ENCODE measurements at regions not wholly inside any gene's neighbourhood (a gene's known extent, or its start where the extent isn't known, plus 50 kb on each side); places are given as distances from the start of the nearest gene placed in this dataset.

DNA sequence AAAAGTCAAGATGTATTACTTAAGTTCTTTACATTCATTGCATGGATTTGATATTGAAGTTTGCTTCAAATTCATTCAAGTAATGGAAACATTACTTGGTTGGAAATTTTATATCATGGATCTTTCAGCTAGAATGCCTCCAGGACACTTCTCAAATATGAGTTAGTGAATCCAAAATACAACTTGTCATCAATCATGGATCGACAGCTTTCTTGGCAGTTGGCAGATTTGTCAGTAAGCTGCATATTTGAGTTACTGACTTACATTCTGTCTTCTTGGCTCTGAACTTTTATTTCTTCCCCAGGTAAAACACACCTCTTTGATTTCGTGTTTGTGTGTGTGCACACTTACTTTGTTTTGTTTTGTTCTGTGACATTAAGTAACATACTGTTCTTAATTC lies 1171.1 kb downstream of the TAF11L14 start:
- H3K27me3 Mint-ChIP-seq (ENCODE audit: low read depth), result no peaks in the 10 kb centered on the region
- H3K27ac Mint-ChIP-seq, result no peak overlapping the region
- ATAC-seq (replicated peaks in 1 of 2) (no peak), DNase-seq (no peak)
- no peaks in the 10 kb centered on the region for H3K9me3 Mint-ChIP-seq
- H3K4me1 Mint-ChIP-seq (ENCODE audit: low read depth), result no peaks in the 10 kb centered on the region
- no peak overlapping the region for H3K4me3 Mint-ChIP-seq
- no peaks in the 10 kb centered on the region for H3K36me3 Mint-ChIP-seq (ENCODE audit: insufficient read depth in 2 of 2)

DNA sequence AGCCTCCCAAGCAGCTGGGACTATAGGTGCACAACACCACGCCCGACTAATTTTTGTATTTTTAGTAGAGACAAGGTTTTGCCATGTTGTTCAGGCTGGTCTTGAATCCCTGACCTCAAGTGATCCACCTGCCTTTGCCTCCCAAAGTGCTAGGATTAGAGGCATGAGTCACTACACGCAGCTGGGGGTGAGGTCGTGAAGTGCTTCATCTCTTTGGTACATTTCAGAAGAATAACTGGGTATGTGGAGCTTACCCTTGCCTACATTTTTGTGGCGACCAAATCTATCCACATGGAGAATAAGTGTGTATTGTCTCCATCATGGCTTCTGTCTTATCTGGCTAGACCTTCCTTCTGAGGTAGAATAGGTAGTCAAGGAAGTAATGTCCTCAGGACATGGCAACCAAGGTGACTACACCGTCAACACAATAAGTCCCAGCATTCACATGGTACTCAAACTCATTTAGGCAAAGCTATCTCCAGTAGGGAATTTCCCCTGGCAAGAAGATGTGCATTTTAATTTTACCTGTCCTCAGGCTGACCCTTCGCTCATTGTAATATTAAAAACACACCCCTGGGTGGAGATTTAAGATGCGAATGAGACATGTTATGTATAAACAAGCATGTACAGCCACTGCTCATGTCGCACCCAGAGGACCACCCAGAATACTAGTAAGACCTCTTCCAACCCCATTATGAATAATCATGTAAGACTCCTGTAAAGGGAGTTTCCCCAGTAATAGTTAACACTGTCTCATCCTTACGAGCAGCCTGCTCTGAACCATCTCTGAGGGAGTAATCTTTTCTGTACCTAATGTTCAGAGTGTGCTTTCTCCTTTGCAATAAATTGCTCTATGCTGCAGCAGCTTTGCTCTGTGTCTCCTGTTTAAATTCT lies 1173.2 kb downstream of the TAF11L14 start:
- no peaks in the 10 kb centered on the region for H3K4me1 Mint-ChIP-seq (ENCODE audit: low read depth)

DNA sequence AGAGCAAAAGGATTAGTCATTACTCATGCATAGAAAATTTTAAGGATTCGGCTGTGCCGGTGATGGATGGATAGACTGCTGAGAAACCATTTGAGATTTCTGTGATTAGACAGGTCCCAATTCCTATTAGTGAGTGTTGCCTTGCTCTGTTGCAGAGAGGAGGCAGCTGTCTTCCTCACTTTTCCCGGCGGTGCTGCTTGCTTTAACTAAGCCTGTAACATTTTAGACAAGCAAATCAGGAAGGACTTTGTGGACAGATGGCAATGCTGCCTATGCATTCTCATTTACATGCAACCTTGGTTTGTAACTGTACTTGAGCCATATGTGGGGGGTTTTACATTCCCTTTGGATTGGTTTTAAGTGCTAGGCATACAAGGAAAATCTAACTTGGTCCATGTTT lies 1176.3 kb downstream of the CDH18 start:
- H3K4me3 Mint-ChIP-seq, result no peak overlapping the region
- DNase-seq, result no peak

More for the DNA sequence above, 1173.2 kb downstream of the TAF11L14 start:
- DNase-seq (no peak), ATAC-seq (replicated peaks in 1 of 2) (no peak)
- Mint-ChIP-seq H3K4me3 (no peak overlapping the region), H3K36me3 (ENCODE audit: insufficient read depth in 2 of 2) (no peaks in the 10 kb centered on the region), H3K9me3 (no peaks in the 10 kb centered on the region), H3K27me3 (ENCODE audit: low read depth) (no peaks in the 10 kb centered on the region), H3K27ac (no peak overlapping the region)

DNA sequence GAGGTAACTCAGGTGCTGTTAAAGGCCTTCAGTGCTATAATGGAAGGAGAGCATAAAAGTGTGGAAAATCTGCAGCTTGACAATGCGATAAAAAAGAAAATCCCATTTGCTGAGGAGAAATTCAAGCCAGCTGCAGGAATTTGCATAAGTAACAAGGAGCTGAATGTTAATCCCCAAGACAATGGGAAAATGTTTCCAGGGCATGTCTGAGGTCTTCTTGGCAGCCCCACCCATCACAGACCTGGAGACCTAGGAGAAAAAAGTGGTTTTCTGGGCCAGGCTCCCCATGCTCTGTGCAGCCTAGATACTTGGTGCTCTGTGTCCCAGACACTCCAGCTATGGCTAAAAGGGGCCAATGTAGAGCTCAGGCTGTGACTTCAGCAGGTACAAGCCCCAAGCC lies 1159.6 kb downstream of the CDH18 start:
- H3K4me3 Mint-ChIP-seq, result no peak overlapping the region
- no peaks in the 10 kb centered on the region for H3K4me1 Mint-ChIP-seq (ENCODE audit: low read depth)
- DNase-seq (no peak), ATAC-seq (replicated peaks in 1 of 2) (no peak)
- H3K36me3 Mint-ChIP-seq (ENCODE audit: insufficient read depth in 2 of 2), result no peaks in the 10 kb centered on the region
- H3K27ac Mint-ChIP-seq, result no peak overlapping the region
- H3K9me3 Mint-ChIP-seq, result no peaks in the 10 kb centered on the region
- H3K27me3 Mint-ChIP-seq (ENCODE audit: low read depth), result no peaks in the 10 kb centered on the region

More for the DNA sequence above, 1176.3 kb downstream of the CDH18 start:
- Mint-ChIP-seq H3K4me1 (ENCODE audit: low read depth) (no peaks in the 10 kb centered on the region), H3K36me3 (ENCODE audit: insufficient read depth in 2 of 2) (no peaks in the 10 kb centered on the region), H3K27ac (no peak overlapping the region), H3K27me3 (ENCODE audit: low read depth) (peaks cover 5% of the 10 kb centered on the region), H3K9me3 (peaks cover 0 to 4% of the 10 kb centered on the region in 2 donors)
- no peak for ATAC-seq (replicated peaks in 1 of 2)

DNA sequence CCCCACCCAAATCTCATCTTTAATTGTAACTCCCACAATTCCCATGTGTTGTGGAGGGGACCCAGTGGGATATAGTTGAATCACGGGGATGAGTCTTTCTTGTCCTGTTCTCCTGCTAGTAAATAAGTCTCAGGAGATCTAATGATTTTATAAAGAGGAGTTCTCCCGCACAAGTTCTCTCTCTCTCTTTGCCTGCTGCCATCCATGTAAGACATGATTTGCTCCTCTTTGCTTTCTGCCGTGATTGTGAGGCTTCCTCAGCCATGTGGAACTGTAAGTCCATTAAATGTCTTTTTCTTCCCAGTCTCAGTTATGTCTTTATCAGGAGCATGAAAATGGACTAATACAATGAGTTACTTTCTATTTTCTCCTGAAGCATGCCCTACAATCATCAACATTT lies 1158.5 kb downstream of the CDH18 start:
- ATAC-seq (replicated peaks in 1 of 2) (no peak), DNase-seq (no peak)
- H3K36me3 Mint-ChIP-seq (ENCODE audit: insufficient read depth in 2 of 2), result no peaks in the 10 kb centered on the region
- H3K4me1 Mint-ChIP-seq (ENCODE audit: low read depth), result no peaks in the 10 kb centered on the region
- H3K4me3 Mint-ChIP-seq, result no peak overlapping the region
- H3K9me3 Mint-ChIP-seq, result no peaks in the 10 kb centered on the region
- H3K27me3 Mint-ChIP-seq (ENCODE audit: low read depth), result no peaks in the 10 kb centered on the region
- H3K27ac Mint-ChIP-seq, result no peak overlapping the region

DNA sequence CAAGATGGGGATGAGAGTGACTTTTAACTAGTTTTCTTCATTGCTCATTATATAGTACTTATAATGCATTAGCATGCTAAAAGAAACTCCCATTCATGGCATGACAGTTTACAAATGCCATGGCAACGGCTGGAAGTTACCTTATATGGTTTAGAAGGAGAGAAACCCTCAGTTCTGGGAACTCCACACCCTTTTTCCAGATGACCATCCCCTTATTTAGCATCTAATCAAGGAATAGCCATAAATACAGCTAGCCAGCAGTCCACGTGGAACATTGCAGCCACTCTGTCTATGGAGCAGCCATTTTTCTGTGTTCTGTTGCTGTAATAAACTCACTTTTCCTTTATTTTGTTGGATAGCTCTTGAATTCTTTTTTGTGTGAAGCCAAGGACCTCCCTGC lies 1137.8 kb downstream of the CDH18 start:
- H3K27ac Mint-ChIP-seq, result no peak overlapping the region
- no peak overlapping the region for H3K4me3 Mint-ChIP-seq
- ATAC-seq (replicated peaks in 1 of 2) (no peak), DNase-seq (no peak)
- H3K36me3 Mint-ChIP-seq (ENCODE audit: insufficient read depth in 2 of 2), result no peaks in the 10 kb centered on the region
- H3K27me3 Mint-ChIP-seq (ENCODE audit: low read depth), result no peaks in the 10 kb centered on the region
- peaks cover 0 to 4% of the 10 kb centered on the region in 2 donors for H3K9me3 Mint-ChIP-seq
- H3K4me1 Mint-ChIP-seq (ENCODE audit: low read depth), result no peaks in the 10 kb centered on the region

DNA sequence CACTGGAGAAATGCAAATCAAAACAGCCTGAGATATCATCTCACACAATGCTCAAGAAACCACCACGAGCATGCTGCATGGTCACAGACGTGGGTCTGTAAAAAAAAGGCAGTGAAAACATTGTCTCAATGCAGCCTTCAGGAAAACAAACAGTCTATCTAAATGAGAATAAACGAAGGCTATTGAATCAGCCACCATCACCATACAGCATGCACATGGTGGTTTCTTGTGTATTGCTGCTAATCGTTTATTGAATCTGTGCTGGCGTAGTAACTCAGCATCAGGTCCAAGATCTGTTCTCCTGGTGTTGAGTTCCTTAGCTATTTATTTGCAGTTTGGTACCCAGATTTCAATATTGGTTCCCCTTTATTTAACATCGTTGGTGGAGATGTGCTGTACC lies 1115.0 kb downstream of the CDH18 start:
- no peaks in the 10 kb centered on the region for H3K36me3 Mint-ChIP-seq (ENCODE audit: insufficient read depth in 2 of 2)
- no peak overlapping the region for H3K4me3 Mint-ChIP-seq
- H3K9me3 Mint-ChIP-seq, result peaks cover 0 to 5% of the 10 kb centered on the region in 2 donors
- H3K27me3 Mint-ChIP-seq (ENCODE audit: low read depth), result no peaks in the 10 kb centered on the region
- DNase-seq, result no peak
- no peaks in the 10 kb centered on the region for H3K4me1 Mint-ChIP-seq (ENCODE audit: low read depth)
- no peak overlapping the region for H3K27ac Mint-ChIP-seq
- no peak for ATAC-seq (replicated peaks in 1 of 2)

DNA sequence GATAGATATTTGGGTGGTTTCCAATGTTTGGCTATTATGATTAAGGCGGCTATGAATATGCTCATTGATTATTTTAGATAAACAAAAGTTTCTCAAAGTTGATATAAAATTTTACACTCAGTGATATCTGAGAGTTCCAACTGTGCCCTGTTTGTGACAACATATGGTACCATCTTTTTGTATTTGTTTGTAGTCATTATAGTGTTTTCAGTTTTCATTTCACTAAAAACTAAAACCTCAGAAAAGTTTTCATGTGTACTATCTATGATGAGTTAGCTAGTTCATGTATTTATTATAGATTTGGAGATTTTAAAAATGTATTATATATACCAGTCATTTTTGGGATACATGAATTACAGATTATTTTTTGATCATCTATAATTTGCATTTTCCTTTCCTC lies 1111.4 kb downstream of the CDH18 start:
- no peaks in the 10 kb centered on the region for H3K36me3 Mint-ChIP-seq (ENCODE audit: insufficient read depth in 2 of 2)
- H3K4me3 Mint-ChIP-seq, result no peak overlapping the region
- ATAC-seq (replicated peaks in 1 of 2), result no peak
- H3K27ac Mint-ChIP-seq, result no peak overlapping the region
- peaks cover 0 to 5% of the 10 kb centered on the region in 2 donors for H3K9me3 Mint-ChIP-seq
- no peak for DNase-seq
- no peaks in the 10 kb centered on the region for H3K27me3 Mint-ChIP-seq (ENCODE audit: low read depth)
- H3K4me1 Mint-ChIP-seq (ENCODE audit: low read depth), result no peaks in the 10 kb centered on the region

DNA sequence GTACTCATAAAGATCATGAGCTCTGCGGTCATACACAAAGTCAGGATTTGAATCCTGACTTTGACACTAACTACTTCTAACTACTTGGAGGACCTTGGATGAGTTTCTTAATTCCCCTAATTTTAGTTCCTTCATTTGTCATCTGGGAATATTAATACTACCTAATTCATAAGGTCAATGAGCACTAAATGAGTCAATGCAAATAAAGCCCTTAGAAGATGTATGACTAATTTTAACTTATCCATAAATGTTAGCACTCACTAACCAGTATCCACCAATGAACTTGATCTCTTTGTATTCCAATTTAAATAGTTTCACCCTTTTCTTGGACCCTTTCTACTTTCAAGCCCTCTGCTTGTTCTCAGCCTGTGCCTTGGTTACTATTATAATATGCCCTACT lies 1106.4 kb downstream of the CDH18 start:
- ATAC-seq (replicated peaks in 1 of 2) (no peak), DNase-seq (no peak)
- no peak overlapping the region for H3K27ac Mint-ChIP-seq

DNA sequence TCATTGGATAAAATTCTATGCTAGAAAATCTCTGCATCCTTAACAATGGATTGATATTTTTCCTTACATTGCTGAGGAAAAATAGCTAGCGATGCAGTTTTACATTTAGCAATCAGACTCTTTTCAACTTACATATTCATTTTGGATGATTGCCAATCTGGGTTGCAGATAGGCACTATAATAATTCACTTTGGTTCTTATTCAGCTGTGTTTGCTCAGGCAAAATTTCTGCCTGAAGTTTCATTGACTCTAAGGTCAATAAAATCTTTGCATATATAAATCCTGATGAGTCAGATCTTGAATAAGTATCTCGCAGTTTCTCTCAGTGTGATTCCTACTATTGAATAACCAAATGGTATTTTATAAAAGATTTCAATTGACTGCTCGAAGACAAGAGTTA lies 1105.8 kb downstream of the CDH18 start:
- DNase-seq, result no peak
- Mint-ChIP-seq H3K4me3 (no peak overlapping the region), H3K9me3 (peaks cover 3 to 8% of the 10 kb centered on the region in 2 donors), H3K36me3 (ENCODE audit: insufficient read depth in 2 of 2) (no peaks in the 10 kb centered on the region), H3K27ac (no peak overlapping the region), H3K27me3 (ENCODE audit: low read depth) (no peaks in the 10 kb centered on the region), H3K4me1 (ENCODE audit: low read depth) (no peaks in the 10 kb centered on the region)
- ATAC-seq (replicated peaks in 1 of 2), result no peak

More for the DNA sequence above, 1106.4 kb downstream of the CDH18 start:
- no peaks in the 10 kb centered on the region for H3K36me3 Mint-ChIP-seq (ENCODE audit: insufficient read depth in 2 of 2)
- H3K27me3 Mint-ChIP-seq (ENCODE audit: low read depth), result no peaks in the 10 kb centered on the region
- H3K4me1 Mint-ChIP-seq (ENCODE audit: low read depth), result no peaks in the 10 kb centered on the region
- no peak overlapping the region for H3K4me3 Mint-ChIP-seq
- peaks cover 3 to 8% of the 10 kb centered on the region in 2 donors for H3K9me3 Mint-ChIP-seq

DNA sequence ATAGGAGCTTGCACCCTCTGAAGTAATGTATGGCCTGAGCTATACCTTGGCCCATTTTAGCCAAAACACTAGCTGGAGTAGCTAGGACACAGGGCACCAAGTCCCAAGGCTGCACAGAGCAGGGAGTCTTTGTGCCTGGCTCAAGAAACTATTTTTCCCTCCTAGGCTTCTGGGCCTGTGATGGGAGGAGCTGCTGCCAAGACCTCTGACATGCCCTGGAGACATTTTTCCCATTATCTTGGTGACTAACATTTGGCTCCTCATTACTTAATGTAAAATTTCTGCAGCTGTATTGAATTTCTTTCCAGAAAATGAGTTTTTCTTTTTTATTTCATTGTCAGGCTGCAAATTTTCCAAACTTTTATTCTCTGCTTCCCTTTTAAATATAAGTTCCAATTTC lies 1099.2 kb downstream of the CDH18 start:
- DNase-seq (no peak), ATAC-seq (replicated peaks in 1 of 2) (no peak)
- no peaks in the 10 kb centered on the region for H3K4me1 Mint-ChIP-seq (ENCODE audit: low read depth)
- H3K27ac Mint-ChIP-seq, result no peak overlapping the region
- H3K9me3 Mint-ChIP-seq, result peaks cover 6 to 13% of the 10 kb centered on the region in 2 donors
- no peaks in the 10 kb centered on the region for H3K27me3 Mint-ChIP-seq (ENCODE audit: low read depth)
- H3K4me3 Mint-ChIP-seq, result no peak overlapping the region
- H3K36me3 Mint-ChIP-seq (ENCODE audit: insufficient read depth in 2 of 2), result no peaks in the 10 kb centered on the region

DNA sequence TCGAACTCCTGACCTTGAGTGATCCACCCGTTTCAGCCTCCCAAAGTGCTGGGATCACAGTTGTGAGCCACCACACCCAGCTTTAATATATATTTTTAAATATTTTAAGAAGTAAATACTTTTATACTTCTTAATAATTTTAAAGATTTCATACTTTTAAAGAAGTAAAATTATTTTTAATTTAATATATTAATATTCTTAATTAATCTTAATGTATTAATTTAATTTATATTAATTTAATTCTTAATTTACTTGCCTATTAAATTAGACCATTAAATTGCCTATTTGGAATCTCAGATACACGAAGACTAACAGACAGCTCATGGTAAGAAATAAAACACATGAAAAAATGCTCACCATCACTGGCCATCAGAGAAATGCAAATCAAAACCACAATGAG lies 1087.4 kb downstream of the CDH18 start:
- Mint-ChIP-seq H3K4me1 (ENCODE audit: low read depth) (no peaks in the 10 kb centered on the region), H3K36me3 (ENCODE audit: insufficient read depth in 2 of 2) (no peaks in the 10 kb centered on the region), H3K27me3 (ENCODE audit: low read depth) (no peaks in the 10 kb centered on the region), H3K27ac (no peak overlapping the region), H3K4me3 (no peak overlapping the region), H3K9me3 (peaks cover 0 to 3% of the 10 kb centered on the region in 2 donors)
- DNase-seq (no peak), ATAC-seq (replicated peaks in 1 of 2) (no peak)

DNA sequence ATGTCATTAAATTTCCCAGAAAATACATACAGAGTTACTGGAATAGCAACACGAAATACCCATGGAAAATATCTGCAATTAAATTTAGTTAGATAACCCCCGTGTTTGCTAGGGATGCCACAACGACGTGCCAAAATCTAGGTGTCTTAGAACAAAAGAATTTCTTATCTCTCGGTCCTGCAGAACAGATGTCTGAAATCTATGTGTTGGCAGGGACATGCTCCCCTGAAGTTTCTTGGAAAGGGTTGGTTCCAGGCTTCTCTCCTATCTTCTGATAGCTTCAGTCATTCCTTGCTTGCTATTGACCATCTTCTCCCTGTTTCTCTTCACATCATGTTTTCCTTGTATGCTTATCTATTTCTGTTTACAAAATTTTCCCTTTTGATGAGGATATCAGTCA lies 1067.0 kb downstream of the CDH18 start:
- no peak overlapping the region for H3K4me3 Mint-ChIP-seq
- H3K4me1 Mint-ChIP-seq (ENCODE audit: low read depth), result no peaks in the 10 kb centered on the region
- H3K9me3 Mint-ChIP-seq, result peaks cover 0 to 7% of the 10 kb centered on the region in 2 donors
- H3K36me3 Mint-ChIP-seq (ENCODE audit: insufficient read depth in 2 of 2), result no peaks in the 10 kb centered on the region
- H3K27me3 Mint-ChIP-seq (ENCODE audit: low read depth), result no peaks in the 10 kb centered on the region
- no peak overlapping the region for H3K27ac Mint-ChIP-seq
- DNase-seq, result no peak
- ATAC-seq (replicated peaks in 1 of 2), result no peak

DNA sequence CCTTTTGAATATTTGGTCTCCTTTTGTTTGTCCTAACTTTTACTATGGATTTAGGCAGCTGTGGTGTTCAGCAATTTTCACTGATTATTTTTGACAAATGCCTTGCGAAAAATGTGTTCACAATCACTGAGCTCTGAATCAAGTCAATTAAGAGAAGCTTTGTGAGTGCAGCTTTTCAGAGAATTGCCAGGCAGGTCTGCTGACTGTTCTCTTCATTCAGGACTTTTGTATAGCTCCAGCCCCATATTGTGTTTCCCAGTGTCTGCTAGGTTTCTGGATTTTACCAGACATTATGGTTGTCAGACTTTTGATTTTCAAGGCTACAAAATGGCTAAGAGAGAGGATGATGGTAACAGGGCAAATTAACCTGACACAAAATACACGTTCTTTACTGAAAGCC lies 1055.9 kb downstream of the CDH18 start:
- Mint-ChIP-seq H3K36me3 (ENCODE audit: insufficient read depth in 2 of 2) (no peaks in the 10 kb centered on the region), H3K27me3 (ENCODE audit: low read depth) (no peaks in the 10 kb centered on the region), H3K4me1 (ENCODE audit: low read depth) (no peaks in the 10 kb centered on the region), H3K4me3 (no peak overlapping the region), H3K9me3 (peaks cover 2 to 3% of the 10 kb centered on the region in 2 donors), H3K27ac (no peak overlapping the region)
- DNase-seq (no peak), ATAC-seq (replicated peaks in 1 of 2) (no peak)

All from activated T-cell treated with anti-CD3 and anti-CD28 coated beads, Interleukin-2, amount 50 U/mL, for 72 hours (primary cell).